ENCODE measurements at regions not wholly inside any gene's neighbourhood (a gene's known extent, or its start where the extent isn't known, plus 50 kb on each side); places are given as distances from the start of the nearest gene placed in this dataset.

DNA sequence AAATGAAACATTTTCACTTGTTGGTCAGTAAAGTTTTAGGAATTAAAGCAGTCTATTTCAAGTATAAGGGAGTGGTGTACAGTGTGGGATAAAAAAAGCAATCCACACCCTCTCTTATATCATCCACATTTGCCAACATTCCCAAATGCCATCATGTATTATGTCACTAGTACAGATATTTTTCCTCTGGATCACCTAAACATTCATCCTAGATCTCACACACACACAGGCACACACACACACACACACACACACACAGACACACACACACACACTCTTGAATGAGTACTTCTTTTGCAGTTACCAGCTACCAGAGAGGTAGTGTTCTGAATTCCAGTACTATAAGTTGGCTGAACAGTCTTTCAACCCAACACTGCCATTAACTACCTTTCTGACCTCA lies 1369.1 kb upstream of the ADGRL4 start:
- Histone ChIP-seq H3K4me2 (ENCODE audit: low read depth, low read length) (no peak overlapping the region), H3K27ac (ENCODE audit: low read length) (no peak overlapping the region), H3K4me3 (ENCODE audit: low read length) (no peak overlapping the region), H3K27me3 (replicated peaks; ENCODE audit: insufficient read depth, low read length) (no peaks in the 10 kb centered on the region), H3K9me3 (replicated peaks; ENCODE audit: insufficient read depth, low read length) (no peaks in the 10 kb centered on the region), H3K9ac (ENCODE audit: low read length) (no peak overlapping the region), H3K79me2 (ENCODE audit: low read length) (no peaks in the 10 kb centered on the region), H4K20me1 (ENCODE audit: insufficient read depth, low read length) (no peaks in the 10 kb centered on the region), H3K36me3 (replicated peaks; ENCODE audit: insufficient read depth, low read length) (no peaks in the 10 kb centered on the region), H2AFZ (ENCODE audit: low read length) (no peak overlapping the region), H3K4me1 (ENCODE audit: low read length) (no peaks in the 10 kb centered on the region), H3F3A (ENCODE audit: insufficient read depth, low read length) (no peaks in the 10 kb centered on the region), H3K9me2 (replicated peaks; ENCODE audit: insufficient read depth, low read length) (no peaks in the 10 kb centered on the region)
- DNase-seq: no peak
- no peak for TF ChIP-seq EZH2phosphoT487 (IDR thresholded peaks at IDR 0.05; ENCODE audit: low read length)

DNA sequence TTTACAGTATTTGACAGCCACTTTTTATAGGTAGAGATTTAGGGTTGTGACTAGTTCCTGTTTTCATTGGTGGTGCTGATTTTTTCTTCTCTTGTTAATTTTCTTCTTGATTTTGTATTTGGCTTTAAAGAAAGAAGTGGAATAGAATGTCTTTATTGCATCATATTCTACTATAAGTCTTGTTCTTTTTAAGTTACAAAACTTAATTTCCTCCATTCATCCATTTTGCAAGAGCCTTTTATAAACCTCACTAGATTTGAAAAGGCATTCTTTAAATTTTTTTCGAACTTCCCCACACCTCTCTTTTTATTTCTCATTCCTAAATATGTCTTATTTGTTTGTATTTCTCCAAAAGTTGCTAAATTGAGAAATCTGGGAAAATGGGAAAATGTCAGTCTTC lies 1368.6 kb upstream of the ADGRL4 start:
- H3K36me3 ChIP-seq (replicated peaks; ENCODE audit: insufficient read depth, low read length): no peaks in the 10 kb centered on the region
- no peak overlapping the region for H2AFZ ChIP-seq (ENCODE audit: low read length)
- no peaks in the 10 kb centered on the region for H3K9me3 ChIP-seq (replicated peaks; ENCODE audit: insufficient read depth, low read length)
- H3K79me2 ChIP-seq (ENCODE audit: low read length): no peaks in the 10 kb centered on the region
- no peak overlapping the region for H3K4me2 ChIP-seq (ENCODE audit: low read depth, low read length)
- no peak for DNase-seq
- H3K4me1 ChIP-seq (ENCODE audit: low read length): no peaks in the 10 kb centered on the region
- no peak overlapping the region for H3K9ac ChIP-seq (ENCODE audit: low read length)
- H3K27me3 ChIP-seq (replicated peaks; ENCODE audit: insufficient read depth, low read length): no peaks in the 10 kb centered on the region
- no peak overlapping the region for H3K4me3 ChIP-seq (ENCODE audit: low read length)
- no peak overlapping the region for H3K27ac ChIP-seq (ENCODE audit: low read length)
- no peaks in the 10 kb centered on the region for H3K9me2 ChIP-seq (replicated peaks; ENCODE audit: insufficient read depth, low read length)
- no peaks in the 10 kb centered on the region for H3F3A ChIP-seq (ENCODE audit: insufficient read depth, low read length)
- H4K20me1 ChIP-seq (ENCODE audit: insufficient read depth, low read length): no peaks in the 10 kb centered on the region
- TF ChIP-seq EZH2 (optimal IDR thresholded peaks at IDR 0.05; ENCODE audit: low read depth, low read length): no peak
- TF ChIP-seq, protein P1, sequence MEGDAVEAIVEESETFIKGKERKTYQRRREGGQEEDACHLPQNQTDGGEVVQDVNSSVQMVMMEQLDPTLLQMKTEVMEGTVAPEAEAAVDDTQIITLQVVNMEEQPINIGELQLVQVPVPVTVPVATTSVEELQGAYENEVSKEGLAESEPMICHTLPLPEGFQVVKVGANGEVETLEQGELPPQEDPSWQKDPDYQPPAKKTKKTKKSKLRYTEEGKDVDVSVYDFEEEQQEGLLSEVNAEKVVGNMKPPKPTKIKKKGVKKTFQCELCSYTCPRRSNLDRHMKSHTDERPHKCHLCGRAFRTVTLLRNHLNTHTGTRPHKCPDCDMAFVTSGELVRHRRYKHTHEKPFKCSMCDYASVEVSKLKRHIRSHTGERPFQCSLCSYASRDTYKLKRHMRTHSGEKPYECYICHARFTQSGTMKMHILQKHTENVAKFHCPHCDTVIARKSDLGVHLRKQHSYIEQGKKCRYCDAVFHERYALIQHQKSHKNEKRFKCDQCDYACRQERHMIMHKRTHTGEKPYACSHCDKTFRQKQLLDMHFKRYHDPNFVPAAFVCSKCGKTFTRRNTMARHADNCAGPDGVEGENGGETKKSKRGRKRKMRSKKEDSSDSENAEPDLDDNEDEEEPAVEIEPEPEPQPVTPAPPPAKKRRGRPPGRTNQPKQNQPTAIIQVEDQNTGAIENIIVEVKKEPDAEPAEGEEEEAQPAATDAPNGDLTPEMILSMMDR (IDR thresholded peaks at IDR 0.05; ENCODE audit: low read length): no peak
- TF ChIP-seq EZH2phosphoT487 (IDR thresholded peaks at IDR 0.05; ENCODE audit: low read length): no peak

DNA sequence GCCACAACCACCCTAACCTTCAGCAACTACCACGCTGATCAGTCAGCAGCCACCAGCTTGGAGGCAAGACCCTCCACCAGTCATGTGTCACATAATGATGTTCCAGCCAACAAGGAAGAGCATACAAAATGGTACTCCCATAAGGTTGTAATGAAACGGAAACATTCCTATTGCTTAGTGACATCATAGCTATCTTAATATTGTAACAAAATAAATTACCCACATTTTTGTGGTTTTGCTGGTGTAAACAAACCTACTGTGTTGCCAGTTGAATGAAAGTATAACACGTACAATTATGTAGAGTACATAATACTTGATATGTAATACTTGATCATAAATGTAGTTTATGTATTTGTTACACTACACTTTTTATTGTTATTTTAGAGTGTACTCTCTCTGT lies 1363.2 kb upstream of the ADGRL4 start:
- Histone ChIP-seq H2AFZ (ENCODE audit: low read length) (no peak overlapping the region), H3K9me2 (replicated peaks; ENCODE audit: insufficient read depth, low read length) (no peaks in the 10 kb centered on the region), H3K27me3 (replicated peaks; ENCODE audit: insufficient read depth, low read length) (no peaks in the 10 kb centered on the region), H3K4me3 (ENCODE audit: low read length) (no peak overlapping the region), H3K4me1 (ENCODE audit: low read length) (no peaks in the 10 kb centered on the region), H3K79me2 (ENCODE audit: low read length) (no peaks in the 10 kb centered on the region), H3F3A (ENCODE audit: insufficient read depth, low read length) (no peaks in the 10 kb centered on the region), H3K4me2 (ENCODE audit: low read depth, low read length) (no peak overlapping the region), H4K20me1 (ENCODE audit: insufficient read depth, low read length) (no peaks in the 10 kb centered on the region), H3K9me3 (replicated peaks; ENCODE audit: insufficient read depth, low read length) (no peaks in the 10 kb centered on the region), H3K9ac (ENCODE audit: low read length) (no peak overlapping the region), H3K27ac (ENCODE audit: low read length) (no peak overlapping the region), H3K36me3 (replicated peaks; ENCODE audit: insufficient read depth, low read length) (no peaks in the 10 kb centered on the region)
- TF ChIP-seq, protein P1 (IDR thresholded peaks at IDR 0.05; ENCODE audit: low read length): no peak
- TF ChIP-seq EZH2 (optimal IDR thresholded peaks at IDR 0.05; ENCODE audit: low read depth, low read length): no peak
- no peak for TF ChIP-seq EZH2phosphoT487 (IDR thresholded peaks at IDR 0.05; ENCODE audit: low read length)
- no peak for DNase-seq

DNA sequence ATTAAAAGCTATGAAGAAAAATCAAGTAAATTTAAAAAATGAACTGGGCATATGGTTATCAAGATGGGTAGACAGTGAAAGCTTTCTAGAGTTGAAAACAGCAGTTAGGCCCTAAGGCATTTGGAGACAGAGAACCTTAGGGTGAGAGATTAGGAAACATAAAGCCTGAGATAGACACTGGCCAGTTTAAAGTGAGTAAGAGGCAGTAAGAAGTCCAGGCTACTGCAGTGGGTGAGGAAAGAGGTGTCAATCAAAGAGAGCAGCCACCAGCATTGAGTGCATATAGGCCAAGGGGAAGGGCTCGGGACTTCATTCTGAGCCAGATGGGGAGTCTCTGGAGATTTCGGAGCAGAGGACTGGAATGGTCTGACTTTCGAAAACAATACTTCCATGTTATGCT lies 1360.5 kb upstream of the ADGRL4 start:
- Histone ChIP-seq H3K4me3 (ENCODE audit: low read length) (no peak overlapping the region), H3K9ac (ENCODE audit: low read length) (no peak overlapping the region), H4K20me1 (ENCODE audit: insufficient read depth, low read length) (no peaks in the 10 kb centered on the region), H3K36me3 (replicated peaks; ENCODE audit: insufficient read depth, low read length) (no peaks in the 10 kb centered on the region), H3K27ac (ENCODE audit: low read length) (no peak overlapping the region), H3K79me2 (ENCODE audit: low read length) (no peaks in the 10 kb centered on the region), H3K9me2 (replicated peaks; ENCODE audit: insufficient read depth, low read length) (no peaks in the 10 kb centered on the region), H2AFZ (ENCODE audit: low read length) (no peak overlapping the region), H3K9me3 (replicated peaks; ENCODE audit: insufficient read depth, low read length) (no peaks in the 10 kb centered on the region), H3F3A (ENCODE audit: insufficient read depth, low read length) (no peaks in the 10 kb centered on the region), H3K27me3 (replicated peaks; ENCODE audit: insufficient read depth, low read length) (no peaks in the 10 kb centered on the region), H3K4me1 (ENCODE audit: low read length) (no peaks in the 10 kb centered on the region), H3K4me2 (ENCODE audit: low read depth, low read length) (no peak overlapping the region)
- no peak for DNase-seq
- TF ChIP-seq EZH2 (optimal IDR thresholded peaks at IDR 0.05; ENCODE audit: low read depth, low read length): no peak
- no peak for TF ChIP-seq EZH2phosphoT487 (IDR thresholded peaks at IDR 0.05; ENCODE audit: low read length)
- TF ChIP-seq, protein P1 (IDR thresholded peaks at IDR 0.05; ENCODE audit: low read length): no peak

Measured in MM.1S (cell line).